GM19238 (cell line): ENCODE measurements at regions not wholly inside any gene's neighbourhood (a gene's known extent, or its start where the extent isn't known, plus 50 kb on each side); places are given as distances from the start of the nearest gene placed in this dataset.

ENCODE experiments used
- DNase-seq: peaks from one replicate; pipeline ENCODE4 v3.0.0; 2011; ENCODE audit warnings: low spot score; ENCODE audit not compliant: insufficient read length

GRCh38 chr2:5039241-5039975 is 652.8 kb upstream of the SOX11 start:
- DNase-seq: no peak

- DNase-seq: no peak
Observed at GRCh38 chr2:5040571-5040970, 651.6 kb upstream of the SOX11 start.

- no peak for DNase-seq
Observed at GRCh38 chr2:5041501-5041900, 650.7 kb upstream of the SOX11 start.

DNA sequence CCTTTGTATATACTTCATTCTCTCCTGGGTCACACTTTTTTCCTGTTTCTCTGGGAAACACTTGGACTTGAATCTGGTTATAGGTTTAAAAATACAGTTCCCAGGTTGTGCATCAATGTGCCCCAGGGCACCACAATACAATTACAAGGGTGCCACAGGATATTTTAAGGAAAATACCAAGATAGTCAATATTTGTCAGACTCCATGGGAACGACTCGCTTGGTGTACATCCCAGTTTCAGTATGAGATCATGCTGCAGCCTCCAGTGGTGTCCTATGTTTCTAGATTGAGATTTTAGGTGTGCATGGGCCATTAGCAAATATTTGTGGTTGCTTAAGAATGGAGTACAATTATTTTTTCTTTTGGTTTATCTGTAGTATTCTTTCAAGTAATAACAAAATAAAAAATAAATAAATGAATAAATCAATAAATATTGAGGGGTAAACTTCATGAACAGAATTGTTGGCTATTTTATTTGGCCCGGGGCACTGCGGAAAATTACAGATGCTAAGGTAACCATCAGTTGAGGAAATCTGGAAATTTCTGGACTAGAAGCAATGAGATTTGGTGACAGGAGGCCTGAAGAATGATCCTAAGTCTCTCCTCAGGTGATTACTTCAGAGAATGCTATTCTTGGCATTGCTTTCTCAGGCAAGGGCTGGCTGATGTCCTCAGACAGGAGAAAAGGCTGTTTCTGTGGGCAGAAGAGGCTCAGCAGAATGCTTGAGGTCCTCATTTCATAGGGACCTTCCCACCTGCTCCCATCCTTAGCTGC is 649.3 kb upstream of the SOX11 start:
- no peak for DNase-seq

GRCh38 chr2:5051300-5051699 is 640.9 kb upstream of the SOX11 start:
- DNase-seq: no peak

DNA sequence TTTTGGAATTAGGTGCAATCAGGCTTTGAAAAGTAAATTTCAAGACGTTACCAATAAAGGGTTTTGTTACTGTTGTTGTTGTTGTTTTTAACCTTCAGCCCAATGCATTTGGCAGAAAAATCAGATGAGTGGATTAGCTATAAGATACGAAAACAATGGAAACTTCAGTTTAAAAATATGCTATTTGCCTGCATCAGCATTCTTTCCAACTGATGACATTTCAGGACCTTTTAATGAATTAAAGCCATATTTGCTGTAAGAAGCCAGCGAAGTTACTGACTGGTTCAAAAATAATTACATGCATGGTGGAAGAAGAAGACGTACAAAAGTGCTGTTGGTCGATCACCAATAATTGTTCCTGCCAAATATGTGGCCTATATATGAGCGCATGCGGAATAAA is 639.3 kb upstream of the SOX11 start:
- no peak for DNase-seq

- no peak for DNase-seq
Observed at GRCh38 chr2:5057891-5058351, 634.3 kb upstream of the SOX11 start.

DNA sequence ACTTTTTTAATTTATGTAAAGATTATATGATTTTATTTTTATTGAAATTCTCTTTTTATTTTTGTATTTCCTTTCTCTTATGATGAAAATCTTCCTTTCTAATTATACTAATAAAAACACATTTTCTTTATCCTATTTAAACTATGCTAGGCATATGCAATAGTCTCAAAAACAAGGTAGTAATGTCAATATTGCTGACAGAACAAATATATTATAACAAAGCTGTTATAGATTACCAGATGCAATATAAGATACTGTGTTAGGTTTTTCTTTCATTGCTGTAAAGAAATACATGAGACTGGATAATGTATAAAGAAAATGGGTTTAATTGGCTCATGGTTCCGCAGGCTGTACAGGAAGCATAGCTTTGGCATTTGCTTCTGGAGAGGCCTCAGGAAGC is 631.2 kb upstream of the SOX11 start:
- DNase-seq: no peak

DNA sequence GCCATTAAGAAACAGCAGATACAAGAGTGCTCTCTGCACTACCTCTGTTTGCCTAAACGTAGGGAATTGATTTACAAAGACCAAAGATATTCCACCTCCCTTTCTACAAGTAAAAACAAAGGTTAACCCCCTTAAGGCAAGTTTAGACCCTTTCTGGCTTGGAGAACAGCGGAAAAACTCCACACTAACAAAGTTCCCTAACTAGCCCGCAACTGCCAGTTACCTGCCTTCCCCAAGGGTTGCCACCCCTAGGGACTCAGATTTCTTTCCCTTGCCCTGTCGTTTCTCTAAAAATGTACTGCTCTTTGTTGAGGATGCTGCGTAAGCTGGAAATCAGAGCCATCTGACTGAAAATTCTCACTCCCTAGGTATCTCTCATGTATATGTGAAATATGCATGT is 627.5 kb upstream of the SOX11 start:
- DNase-seq: no peak

GRCh38 chr2:5067816-5068215 is 624.4 kb upstream of the SOX11 start:
- DNase-seq: no peak

DNA sequence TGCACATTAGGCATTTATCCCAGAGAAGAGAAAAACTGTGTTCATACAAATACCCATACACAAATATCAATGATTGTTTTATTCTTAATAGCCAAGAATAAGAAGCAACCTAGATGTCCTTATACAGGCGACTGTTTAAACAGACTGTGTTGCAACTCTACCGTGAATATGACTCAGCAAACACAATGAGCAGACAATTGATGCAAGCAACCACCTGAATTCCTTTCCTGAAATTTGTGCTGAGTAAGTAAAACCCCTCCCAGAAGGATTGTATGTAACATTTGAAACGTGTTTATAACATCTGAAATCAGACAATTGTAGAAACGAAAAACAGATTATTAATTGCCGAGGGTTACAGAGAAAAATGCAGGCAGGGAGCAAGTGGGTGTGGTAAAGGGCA is 621.9 kb upstream of the SOX11 start:
- DNase-seq: no peak

GRCh38 chr2:5074733-5075132 is 617.5 kb upstream of the SOX11 start:
- no peak for DNase-seq

DNA sequence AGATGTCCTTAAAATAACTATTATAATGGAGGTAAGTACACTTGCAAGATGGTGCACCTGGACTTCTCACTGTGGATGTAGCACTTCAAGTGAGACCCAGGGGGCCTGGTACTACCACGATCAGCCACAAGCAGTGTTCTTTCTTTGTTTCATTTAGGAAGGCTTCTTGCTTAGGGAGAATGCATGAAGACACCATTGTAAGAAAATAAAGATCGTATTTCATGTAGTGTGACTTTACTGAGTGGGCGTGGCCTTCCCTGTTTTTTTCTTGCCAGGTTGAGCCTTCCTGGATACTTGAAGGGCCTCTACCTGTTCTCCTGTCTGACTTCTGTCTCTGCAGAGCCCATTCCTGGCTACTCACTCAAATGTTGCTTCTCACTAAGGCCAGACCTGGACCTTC is 615.6 kb upstream of the SOX11 start:
- no peak for DNase-seq

GRCh38 chr2:5077479-5078089 is 614.6 kb upstream of the SOX11 start:
- no peak for DNase-seq

DNA sequence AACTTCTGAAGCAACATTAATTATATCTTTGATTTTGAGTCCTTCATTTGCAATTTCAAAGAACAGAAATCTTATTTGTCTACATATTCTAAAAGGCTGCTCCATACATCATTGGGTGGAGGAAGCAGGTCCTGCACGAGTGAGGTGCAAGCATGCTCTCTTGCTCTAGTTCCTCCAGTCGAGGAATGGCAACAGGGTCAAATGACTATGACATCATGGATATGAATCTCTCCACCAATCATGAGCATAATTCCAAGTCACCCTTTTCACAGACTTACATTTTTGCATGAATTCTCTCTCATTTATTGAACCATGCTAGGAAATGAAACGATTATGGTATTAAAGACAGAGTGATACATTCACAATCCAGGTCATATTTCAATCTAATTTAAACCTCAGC is 608.8 kb upstream of the SOX11 start:
- no peak for DNase-seq

GRCh38 chr2:5089409-5089808 is 602.8 kb upstream of the SOX11 start:
- no peak for DNase-seq

DNA sequence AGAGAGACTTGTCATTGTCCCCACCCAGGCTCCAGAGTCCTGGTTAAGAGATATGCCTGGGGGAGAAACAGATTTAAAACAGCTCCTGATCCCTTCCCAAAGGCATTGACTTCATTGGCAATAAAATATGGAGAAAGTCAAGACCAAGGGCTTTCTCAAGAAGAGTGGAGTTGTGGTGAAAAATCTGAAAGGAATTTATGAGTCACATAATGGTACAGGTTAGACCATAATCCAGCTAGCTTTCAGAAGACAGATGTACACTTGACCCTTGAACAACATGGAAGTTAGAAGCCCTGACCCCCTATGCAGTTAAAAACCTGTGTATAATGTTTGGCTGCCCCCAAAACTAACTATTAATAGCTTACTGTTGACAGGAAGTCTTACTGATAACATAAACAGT is 599.1 kb upstream of the SOX11 start:
- no peak for DNase-seq

DNA sequence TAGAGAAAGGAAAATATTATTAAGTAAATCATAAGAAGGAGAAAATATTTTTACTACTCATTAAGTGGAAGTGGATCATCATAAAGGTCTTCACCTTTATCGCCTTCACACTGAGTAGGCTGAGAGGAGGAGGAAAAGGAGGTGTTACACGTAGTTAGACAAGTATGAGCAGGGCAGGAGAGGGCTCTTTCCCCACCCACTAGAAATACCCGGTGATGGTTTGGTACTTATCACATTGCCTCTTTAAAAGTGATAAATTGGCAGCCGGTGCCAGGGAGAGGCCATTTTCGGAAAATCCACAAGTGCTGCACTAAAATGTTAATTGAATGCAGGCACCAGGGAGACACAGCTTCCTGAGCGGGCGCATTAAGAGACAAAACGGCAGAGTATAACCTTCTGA is 598.7 kb upstream of the SOX11 start:
- DNase-seq: no peak

DNA sequence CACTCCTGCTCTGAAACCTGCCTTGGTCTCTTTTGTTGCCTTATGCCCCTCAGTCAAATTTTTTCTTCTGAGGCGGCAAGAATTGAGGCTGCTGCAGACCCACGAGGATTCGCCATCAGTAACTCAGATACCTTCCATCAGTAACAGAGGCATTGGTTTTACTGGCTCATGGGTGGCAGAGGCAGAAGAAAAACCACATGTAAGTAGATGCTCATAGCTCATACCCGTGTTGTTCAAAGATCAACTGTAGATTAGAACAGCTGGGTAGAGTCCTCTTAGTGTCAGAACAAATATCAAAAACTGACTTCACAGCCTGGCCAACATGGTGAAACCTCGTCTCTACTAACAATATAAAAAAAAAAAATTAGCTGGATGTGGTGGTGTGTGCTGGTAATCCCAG is 598.0 kb upstream of the SOX11 start:
- no peak for DNase-seq

GRCh38 chr2:5098286-5098685 is 593.9 kb upstream of the SOX11 start:
- no peak for DNase-seq

DNA sequence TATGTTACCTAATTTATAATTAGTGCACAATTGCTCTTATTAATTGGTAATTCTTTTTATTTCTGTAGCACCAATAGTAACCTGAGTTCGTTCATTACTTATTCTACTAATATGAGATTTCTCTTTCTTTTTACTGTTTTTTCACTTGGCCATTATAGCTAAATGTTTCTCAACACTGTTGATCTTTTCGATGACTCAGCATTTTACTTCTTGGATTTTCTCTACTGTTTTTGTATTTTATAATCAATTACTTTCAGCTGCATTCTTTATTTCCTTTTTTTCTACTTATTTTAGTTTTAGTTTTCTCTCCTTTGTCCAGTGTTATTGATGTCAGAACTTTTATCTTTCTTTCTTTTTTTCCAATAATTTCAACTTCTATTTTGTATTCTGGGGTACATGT is 589.4 kb upstream of the SOX11 start:
- no peak for DNase-seq

DNA sequence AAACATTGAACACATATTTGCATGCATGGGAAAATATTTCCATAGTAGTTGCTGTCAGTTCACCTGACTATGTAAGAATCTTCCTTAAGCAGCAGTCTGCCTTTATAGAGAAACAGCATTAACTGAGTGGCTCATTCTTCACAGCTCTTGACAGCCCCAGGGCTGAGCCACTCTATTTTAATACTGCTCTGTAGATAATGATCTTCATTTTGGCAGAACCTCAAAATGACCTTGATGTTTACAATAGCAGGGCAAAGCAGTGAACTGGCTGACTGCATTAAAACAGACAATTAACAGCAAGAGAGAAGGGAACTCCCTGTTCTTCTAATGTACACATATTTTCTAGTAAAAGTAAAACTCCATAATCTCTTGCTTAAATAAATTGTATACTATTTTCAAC is 580.6 kb upstream of the SOX11 start:
- no peak for DNase-seq

GRCh38 chr2:5119046-5119445 is 573.1 kb upstream of the SOX11 start:
- DNase-seq: no peak
